ENCODE measurements at regions not wholly inside any gene's neighbourhood (a gene's known extent, or its start where the extent isn't known, plus 50 kb on each side); places are given as distances from the start of the nearest gene placed in this dataset.

GRCh38 chr9:80158131-80158530 lies 586.4 kb downstream of the TLE4 start:
- TF ChIP-seq CTCF (IDR thresholded peaks at IDR 0.05; ENCODE audit: low read depth, low read length), result no peak
- no peak for DNase-seq (ENCODE audit: extremely low read depth, low read depth)

- peak; percentile 8 for DNase-seq (ENCODE audit: extremely low read depth, low read depth)
- no peak for TF ChIP-seq CTCF (IDR thresholded peaks at IDR 0.05; ENCODE audit: low read depth, low read length)
Measured at GRCh38 chr9:80157561-80157983, 585.8 kb downstream of the TLE4 start.

GRCh38 chr9:80156756-80157472 lies 585.1 kb downstream of the TLE4 start:
- no peak for DNase-seq (ENCODE audit: extremely low read depth, low read depth)
- no peak for TF ChIP-seq CTCF (IDR thresholded peaks at IDR 0.05; ENCODE audit: low read depth, low read length)

GRCh38 chr9:80156262-80156661 lies 584.5 kb downstream of the TLE4 start:
- no peak for TF ChIP-seq CTCF (IDR thresholded peaks at IDR 0.05; ENCODE audit: low read depth, low read length)
- no peak for DNase-seq (ENCODE audit: extremely low read depth, low read depth)

GRCh38 chr9:80147866-80148265 lies 576.1 kb downstream of the TLE4 start:
- no peak for TF ChIP-seq CTCF (IDR thresholded peaks at IDR 0.05; ENCODE audit: low read depth, low read length)

GRCh38 chr9:80146466-80146865 lies 574.7 kb downstream of the TLE4 start:
- no peak for DNase-seq (ENCODE audit: extremely low read depth, low read depth)
- peak; percentile 18 for TF ChIP-seq CTCF (IDR thresholded peaks at IDR 0.05; ENCODE audit: low read depth, low read length)

More at GRCh38 chr9:80147866-80148265, 576.1 kb downstream of the TLE4 start:
- DNase-seq (ENCODE audit: extremely low read depth, low read depth), result no peak

- no peak for TF ChIP-seq CTCF (IDR thresholded peaks at IDR 0.05; ENCODE audit: low read depth, low read length)
- no peak for DNase-seq (ENCODE audit: extremely low read depth, low read depth)
Measured at GRCh38 chr9:80144856-80145255, 573.1 kb downstream of the TLE4 start.

All from AG09319 (cell line).